HEK293T (cell line): ENCODE measurements at regions not wholly inside any gene's neighbourhood (a gene's known extent, or its start where the extent isn't known, plus 50 kb on each side); places are given as distances from the start of the nearest gene placed in this dataset.

Source experiments
- ARNT ChIP-seq: fragments of 450-650 bp; IDR thresholded peaks from 2 replicates; pipeline ENCODE4 v1.6.1; 2017; ENCODE audit warnings: mild to moderate bottlenecking
- BHLHE40 ChIP-seq: fragments of 450-650 bp; IDR thresholded peaks from 2 replicates; pipeline ENCODE4 v1.6.1; 2016; ENCODE audit warnings: mild to moderate bottlenecking, moderate library complexity, borderline replicate concordance
- CTBP1 ChIP-seq: fragments of 450-650 bp; IDR thresholded peaks from 2 replicates; pipeline ENCODE4 v1.6.1; 2016; ENCODE audit warnings: borderline replicate concordance
- FOXA1 ChIP-seq: fragments of 450-650 bp; IDR thresholded peaks from 2 replicates; pipeline ENCODE4 v1.6.1; 2016; ENCODE audit warnings: mild to moderate bottlenecking
- FOXK2 ChIP-seq: fragments of 450-650 bp; IDR thresholded peaks from 2 replicates; pipeline ENCODE4 v1.6.1; 2016; ENCODE audit warnings: mild to moderate bottlenecking
- FOXM1 ChIP-seq: fragments of 450-650 bp; IDR thresholded peaks from 2 replicates; pipeline ENCODE4 v1.6.1; 2017; ENCODE audit warnings: mild to moderate bottlenecking, borderline replicate concordance
- L3MBTL2 ChIP-seq: fragments of 450-650 bp; conservative IDR thresholded peaks from 2 replicates; pipeline ENCODE4 v1.6.1; 2016; ENCODE audit warnings: mild to moderate bottlenecking
- NFRKB ChIP-seq: fragments of 450-650 bp; IDR thresholded peaks from 2 replicates; pipeline ENCODE4 v1.6.1; 2016; ENCODE audit warnings: mild to moderate bottlenecking, moderate library complexity
- SP1 ChIP-seq: fragments of 450-650 bp; IDR thresholded peaks from 2 replicates; pipeline ENCODE4 v1.6.1; 2017
- SUZ12 ChIP-seq: fragments of 450-650 bp; IDR thresholded peaks from 2 replicates; pipeline ENCODE4 v1.6.1; 2016; ENCODE audit warnings: mild to moderate bottlenecking
- TARDBP ChIP-seq: fragments of 450-650 bp; IDR thresholded peaks from 2 replicates; pipeline ENCODE4 v1.6.1; 2016

GRCh38 chr5:6279607-6280006, 98.7 kb downstream of the MED10 start:
- TF ChIP-seq SP1 (no peak), CTBP1 (no peak), NFRKB (no peak), L3MBTL2 (no peak), BHLHE40 (no peak), FOXM1 (no peak), ARNT (no peak), SUZ12 (no peak), FOXK2 (no peak), FOXA1 (no peak), TARDBP (no peak)
